T-helper 2 cell treated with Interferon-gamma antibody and Interleukin-4, amounts not matched to agents 5 μg/mL and 100 μg/mL, for 36 hours (primary cell): ENCODE measurements at regions not wholly inside any gene's neighbourhood (a gene's known extent, or its start where the extent isn't known, plus 50 kb on each side); places are given as distances from the start of the nearest gene placed in this dataset.
"Not testable (repeated sequence)": the region's sequence is repeated elsewhere in the genome, so short reads cannot be mapped to it uniquely, and the experiment has no call there.

Experiments used
- DNase-seq: peaks from one replicate; pipeline ENCODE4 v3.0.0; 2021; ENCODE audit warnings: low spot score
- H3K27ac Mint-ChIP-seq: one replicate; pipeline ENCODE4 v1.8.0; 2021; ENCODE audit warnings: mild to moderate bottlenecking, mixed read lengths
- H3K27me3 Mint-ChIP-seq: one replicate; pipeline ENCODE4 v1.8.0; 2021; ENCODE audit warnings: low read depth, mixed read lengths
- H3K36me3 Mint-ChIP-seq: one replicate; pipeline ENCODE4 v1.8.0; 2021; ENCODE audit warnings: low read depth, mixed read lengths
- H3K4me1 Mint-ChIP-seq: one replicate; pipeline ENCODE4 v1.8.0; 2021; ENCODE audit warnings: low read depth, mixed read lengths
- H3K4me3 Mint-ChIP-seq: one replicate; pipeline ENCODE4 v1.8.0; 2022; ENCODE audit warnings: mild to moderate bottlenecking, moderate library complexity, mixed read lengths
- H3K9me3 Mint-ChIP-seq: one replicate; pipeline ENCODE4 v1.8.0; 2021; ENCODE audit warnings: mixed read lengths

GRCh38 chr4:130079027-130079426, 983.1 kb downstream of the C4orf33 start:
- not testable (repeated sequence) for H3K4me3 Mint-ChIP-seq, H3K4me1 Mint-ChIP-seq, H3K36me3 Mint-ChIP-seq, H3K27ac Mint-ChIP-seq, H3K9me3 Mint-ChIP-seq, DNase-seq, H3K27me3 Mint-ChIP-seq

DNA sequence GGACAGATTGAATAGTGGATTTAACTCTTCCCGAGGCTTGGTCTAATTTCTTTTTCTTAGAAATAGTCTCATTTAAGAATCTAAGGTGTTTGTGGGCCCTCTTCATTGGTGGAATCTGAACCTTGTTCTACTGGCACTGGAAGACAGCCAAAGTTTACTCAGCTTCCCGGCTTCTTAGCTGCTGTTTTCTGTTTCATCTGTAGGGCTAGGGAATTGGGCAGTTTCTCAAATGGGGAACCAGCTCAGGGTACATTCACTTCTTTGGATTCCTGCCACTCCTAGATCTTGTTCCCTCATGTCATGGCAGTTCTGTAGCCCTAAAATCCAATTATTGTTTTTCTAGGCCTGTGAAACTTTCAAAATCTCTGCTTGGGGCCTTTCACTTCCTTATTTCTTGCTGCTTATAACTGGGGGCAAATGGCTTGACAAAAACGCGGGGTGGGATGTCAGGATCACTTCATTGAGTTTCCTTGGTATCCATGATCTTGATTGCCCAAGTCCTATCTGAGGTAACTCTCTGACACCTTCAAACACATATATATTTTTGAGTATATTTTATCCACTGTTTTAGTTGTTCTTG, 985.0 kb downstream of the C4orf33 start:
- Mint-ChIP-seq H3K27ac (no peak overlapping the region), H3K4me3 (no peak overlapping the region), H3K27me3 (no peaks in the 10 kb centered on the region), H3K9me3 (no peaks in the 10 kb centered on the region), H3K36me3 (no peaks in the 10 kb centered on the region), H3K4me1 (no peaks in the 10 kb centered on the region)
- no peak for DNase-seq

DNA sequence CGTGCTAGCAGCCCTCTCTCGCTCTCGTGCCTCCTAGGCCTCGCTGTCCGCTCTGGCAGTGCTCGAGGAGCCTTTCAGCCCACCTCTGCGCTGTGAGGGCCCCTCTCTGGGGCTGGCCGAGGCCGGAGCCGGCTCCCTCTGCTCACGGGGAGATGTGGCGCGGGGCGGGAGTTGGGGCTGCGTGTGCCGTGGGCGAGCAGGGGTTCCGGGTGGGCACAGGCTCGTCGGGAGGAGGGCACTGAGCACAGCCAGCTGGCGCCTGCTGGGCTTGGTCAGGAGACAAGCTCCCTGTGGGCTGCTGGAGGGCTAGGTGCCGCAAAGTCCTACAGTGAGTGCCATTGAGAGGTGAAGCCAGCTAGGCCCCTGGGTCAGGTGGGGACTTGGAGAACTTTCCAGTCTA, 994.5 kb downstream of the C4orf33 start:
- Mint-ChIP-seq H3K27ac (no peak overlapping the region), H3K9me3 (no peaks in the 10 kb centered on the region), H3K4me1 (no peaks in the 10 kb centered on the region), H3K27me3 (no peaks in the 10 kb centered on the region), H3K36me3 (no peaks in the 10 kb centered on the region), H3K4me3 (no peak overlapping the region)
- DNase-seq, result no peak

- no peak overlapping the region for H3K4me3 Mint-ChIP-seq
Observed at GRCh38 chr4:130092187-130093015, 996.4 kb downstream of the C4orf33 start.

DNA sequence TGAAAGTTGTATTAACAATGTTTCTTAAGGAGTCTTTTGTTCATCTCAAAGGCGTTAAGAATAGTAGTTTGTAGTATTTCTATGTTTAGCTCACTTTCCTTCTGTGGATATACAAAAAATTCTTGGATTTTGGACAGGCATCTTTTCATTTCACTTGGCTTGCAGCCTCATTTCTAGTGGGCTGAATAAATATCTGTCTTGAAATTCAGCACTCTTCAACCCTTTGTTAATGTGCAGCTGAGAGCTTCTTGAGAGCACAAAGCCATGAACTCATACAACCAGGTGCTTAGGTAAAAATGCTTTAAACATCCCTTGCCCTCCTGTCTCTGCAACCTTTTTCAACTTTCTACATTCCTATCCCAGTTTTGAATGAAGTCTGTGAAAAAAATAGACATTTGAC, 1003.2 kb downstream of the C4orf33 start:
- Mint-ChIP-seq H3K27me3 (no peaks in the 10 kb centered on the region), H3K4me1 (no peaks in the 10 kb centered on the region)

More at GRCh38 chr4:130092187-130093015, 996.4 kb downstream of the C4orf33 start:
- Mint-ChIP-seq H3K36me3 (no peaks in the 10 kb centered on the region), H3K27me3 (no peaks in the 10 kb centered on the region), H3K9me3 (no peaks in the 10 kb centered on the region), H3K4me1 (no peaks in the 10 kb centered on the region), H3K27ac (no peak overlapping the region)
- DNase-seq, result no peak

DNA sequence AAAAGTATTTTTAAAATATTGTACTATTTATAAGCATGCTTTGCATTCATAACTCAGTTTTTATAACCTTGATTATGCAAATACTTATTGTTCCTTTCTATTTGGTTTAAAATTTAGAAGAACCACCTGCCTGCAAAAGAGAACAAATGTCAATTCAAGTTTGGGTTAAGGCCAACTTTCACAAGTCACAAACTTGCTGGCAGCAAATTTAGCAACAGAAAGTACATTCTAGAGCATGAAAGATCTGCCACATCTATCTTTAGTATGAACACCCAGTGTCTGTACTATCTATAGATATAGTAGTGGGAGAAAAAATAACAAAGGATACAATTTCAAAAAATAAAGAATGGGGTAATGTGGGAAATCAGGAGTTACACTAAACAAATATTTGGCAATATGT, 1014.2 kb downstream of the C4orf33 start:
- no peaks in the 10 kb centered on the region for H3K36me3 Mint-ChIP-seq
- DNase-seq, result no peak
- no peak overlapping the region for H3K4me3 Mint-ChIP-seq
- no peak overlapping the region for H3K27ac Mint-ChIP-seq
- H3K27me3 Mint-ChIP-seq, result no peaks in the 10 kb centered on the region
- peaks cover 3% of the 10 kb centered on the region for H3K9me3 Mint-ChIP-seq
- H3K4me1 Mint-ChIP-seq, result no peaks in the 10 kb centered on the region

More for the DNA sequence above, 1003.2 kb downstream of the C4orf33 start:
- H3K4me3 Mint-ChIP-seq, result no peak overlapping the region
- H3K9me3 Mint-ChIP-seq, result no peaks in the 10 kb centered on the region
- no peak overlapping the region for H3K27ac Mint-ChIP-seq
- H3K36me3 Mint-ChIP-seq, result no peaks in the 10 kb centered on the region
- no peak for DNase-seq

- Mint-ChIP-seq H3K9me3 (peaks cover 3% of the 10 kb centered on the region), H3K36me3 (no peaks in the 10 kb centered on the region), H3K4me3 (no peak overlapping the region), H3K27ac (no peak overlapping the region), H3K4me1 (no peaks in the 10 kb centered on the region), H3K27me3 (no peaks in the 10 kb centered on the region)
- DNase-seq, result no peak
Observed at GRCh38 chr4:130110770-130111169, 1014.8 kb downstream of the C4orf33 start.

DNA sequence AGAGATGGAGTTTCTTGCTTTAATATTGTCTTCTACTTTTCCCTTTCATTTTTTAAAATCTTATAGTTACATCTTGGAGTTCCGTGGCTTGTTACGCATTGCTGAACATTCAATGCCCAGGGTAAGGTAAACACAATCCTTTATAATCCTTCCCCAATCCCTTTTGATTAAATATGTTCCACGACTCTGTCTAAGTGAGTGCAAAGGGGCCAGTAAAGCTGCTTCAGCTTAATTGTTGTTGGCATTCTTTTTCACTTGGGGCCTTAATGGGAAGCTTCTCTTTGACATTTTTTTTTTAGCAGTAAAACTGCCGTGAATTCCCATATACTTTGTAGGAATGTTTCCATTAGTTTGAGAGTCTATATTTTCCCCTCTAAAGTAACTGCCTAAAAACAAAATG, 1028.1 kb downstream of the C4orf33 start:
- no peak for DNase-seq
- Mint-ChIP-seq H3K27ac (no peak overlapping the region), H3K27me3 (no peaks in the 10 kb centered on the region), H3K36me3 (no peaks in the 10 kb centered on the region), H3K9me3 (peaks cover under 1% of the 10 kb centered on the region), H3K4me3 (no peak overlapping the region), H3K4me1 (no peaks in the 10 kb centered on the region)

DNA sequence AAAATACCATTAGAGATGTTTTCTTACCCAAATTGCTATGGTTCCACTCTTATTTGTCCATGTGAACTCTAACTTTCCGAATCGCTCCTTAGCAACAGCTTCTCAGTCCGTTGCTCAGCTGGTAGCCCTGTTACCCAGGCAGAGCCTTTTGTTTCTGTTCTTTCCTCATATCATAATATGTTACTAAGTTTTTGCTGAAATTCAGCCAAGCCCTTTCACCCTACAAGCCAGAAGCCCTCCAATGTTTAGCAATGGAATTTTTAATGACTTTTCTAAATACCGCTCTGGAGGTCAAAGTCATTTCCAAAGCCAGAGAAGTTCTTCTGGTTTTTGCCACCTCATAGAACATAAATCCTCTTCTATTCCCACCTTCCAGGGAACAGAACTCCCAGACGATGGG, 1029.5 kb downstream of the C4orf33 start:
- no peak overlapping the region for H3K27ac Mint-ChIP-seq
- H3K27me3 Mint-ChIP-seq, result no peaks in the 10 kb centered on the region
- no peaks in the 10 kb centered on the region for H3K4me1 Mint-ChIP-seq
- no peak for DNase-seq
- H3K9me3 Mint-ChIP-seq, result peaks cover 5% of the 10 kb centered on the region
- H3K4me3 Mint-ChIP-seq, result no peak overlapping the region
- no peaks in the 10 kb centered on the region for H3K36me3 Mint-ChIP-seq

DNA sequence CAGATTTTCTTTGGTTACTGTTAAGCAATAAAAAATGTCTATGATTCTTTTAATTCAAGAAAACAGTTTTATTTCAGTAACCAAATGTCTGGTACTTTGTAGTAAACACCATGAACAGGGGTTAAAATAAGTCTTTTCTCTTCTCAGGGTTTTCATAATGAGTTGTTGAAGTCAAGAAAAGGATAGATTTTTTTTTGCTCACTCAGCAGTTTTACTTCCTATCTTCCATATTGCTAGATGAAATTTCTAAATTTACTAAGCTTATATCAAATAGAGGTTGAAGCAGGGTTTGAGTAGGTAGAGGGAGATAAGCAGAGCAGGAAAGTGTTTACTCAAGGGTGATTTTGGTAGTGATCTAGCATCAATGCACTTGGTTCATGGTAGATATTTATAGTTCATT, 1031.3 kb downstream of the C4orf33 start:
- no peaks in the 10 kb centered on the region for H3K36me3 Mint-ChIP-seq
- H3K4me3 Mint-ChIP-seq, result no peak overlapping the region
- peaks cover 10% of the 10 kb centered on the region for H3K9me3 Mint-ChIP-seq
- H3K27ac Mint-ChIP-seq, result no peak overlapping the region
- no peaks in the 10 kb centered on the region for H3K4me1 Mint-ChIP-seq
- DNase-seq, result no peak
- H3K27me3 Mint-ChIP-seq, result no peaks in the 10 kb centered on the region

- no peaks in the 10 kb centered on the region for H3K36me3 Mint-ChIP-seq
- H3K9me3 Mint-ChIP-seq, result peaks cover 14% of the 10 kb centered on the region
- H3K4me3 Mint-ChIP-seq, result no peak overlapping the region
- no peaks in the 10 kb centered on the region for H3K27me3 Mint-ChIP-seq
- no peak for DNase-seq
- H3K27ac Mint-ChIP-seq, result no peak overlapping the region
- no peaks in the 10 kb centered on the region for H3K4me1 Mint-ChIP-seq
Observed at GRCh38 chr4:130131536-130131935, 1035.6 kb downstream of the C4orf33 start.

DNA sequence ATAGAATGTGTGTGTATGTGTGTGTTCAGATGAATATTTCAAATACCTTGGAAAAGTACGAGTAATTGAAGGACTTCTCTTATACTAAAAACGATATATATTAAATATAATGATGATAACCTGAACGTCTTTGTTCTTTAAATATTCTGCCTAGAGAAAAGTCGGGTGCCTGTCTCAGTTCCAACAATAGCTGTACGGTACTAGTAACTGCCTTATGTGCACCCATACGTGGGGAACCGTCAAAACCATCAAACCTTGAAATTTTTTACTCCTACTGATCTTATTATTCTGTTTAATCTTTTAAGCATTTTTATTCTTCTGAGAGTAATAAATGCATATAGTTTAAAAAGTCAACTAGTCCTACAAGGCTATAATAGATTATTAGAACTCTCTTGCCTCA, 1045.7 kb downstream of the C4orf33 start:
- no peak for DNase-seq
- Mint-ChIP-seq H3K27ac (no peak overlapping the region), H3K4me3 (no peak overlapping the region), H3K36me3 (no peaks in the 10 kb centered on the region), H3K27me3 (no peaks in the 10 kb centered on the region), H3K9me3 (no peaks in the 10 kb centered on the region), H3K4me1 (no peaks in the 10 kb centered on the region)

GRCh38 chr4:130143656-130144055, 1047.7 kb downstream of the C4orf33 start:
- H3K4me1 Mint-ChIP-seq, result no peaks in the 10 kb centered on the region
- H3K4me3 Mint-ChIP-seq, result no peak overlapping the region
- H3K36me3 Mint-ChIP-seq, result no peaks in the 10 kb centered on the region
- peaks cover 3% of the 10 kb centered on the region for H3K9me3 Mint-ChIP-seq
- H3K27me3 Mint-ChIP-seq, result no peaks in the 10 kb centered on the region
- DNase-seq, result no peak
- no peak overlapping the region for H3K27ac Mint-ChIP-seq

GRCh38 chr4:130146773-130147172, 1050.8 kb downstream of the C4orf33 start:
- Mint-ChIP-seq H3K27ac (no peak overlapping the region), H3K4me3 (no peak overlapping the region), H3K27me3 (no peaks in the 10 kb centered on the region), H3K9me3 (peaks cover 3% of the 10 kb centered on the region), H3K4me1 (no peaks in the 10 kb centered on the region), H3K36me3 (no peaks in the 10 kb centered on the region)
- no peak for DNase-seq

- peaks cover 3% of the 10 kb centered on the region for H3K9me3 Mint-ChIP-seq
- no peak for DNase-seq
- H3K36me3 Mint-ChIP-seq, result no peaks in the 10 kb centered on the region
- no peaks in the 10 kb centered on the region for H3K27me3 Mint-ChIP-seq
- no peak overlapping the region for H3K27ac Mint-ChIP-seq
- no peaks in the 10 kb centered on the region for H3K4me1 Mint-ChIP-seq
- H3K4me3 Mint-ChIP-seq, result no peak overlapping the region
Observed at GRCh38 chr4:130147641-130148040, 1051.7 kb downstream of the C4orf33 start.
